ENCODE measurements at regions not wholly inside any gene's neighbourhood (a gene's known extent, or its start where the extent isn't known, plus 50 kb on each side); places are given as distances from the start of the nearest gene placed in this dataset.

GRCh38 chr20:47931002-47931401 lies 145.7 kb upstream of the SULF2 start:
- no peak for DNase-seq (ENCODE audit: low read depth, low spot score)
- POLR2A ChIA-PET, result no interaction called here
- no peak overlapping the region for H3K4me3 ChIP-seq (ENCODE audit: low read depth, low read length)
- no peak for TF ChIP-seq CTCF (IDR thresholded peaks at IDR 0.05; ENCODE audit: insufficient read depth, low read length, missing control alignments)
- CTCF ChIA-PET, result interaction anchor here (0.7 kb wide), 1 partner anchor 267 kb away, joined by 5 read pairs; no protein-coding TSS in a partner anchor

- DNase-seq (ENCODE audit: low read depth, low spot score), result peak; percentile 37
- POLR2A ChIA-PET, result no interaction called here
- TF ChIP-seq CTCF (IDR thresholded peaks at IDR 0.05; ENCODE audit: insufficient read depth, low read length, missing control alignments), result no peak
- CTCF ChIA-PET, result interaction anchor here (0.8 kb wide), 1 partner anchor 691 kb away, joined by 3 read pairs; no protein-coding TSS in a partner anchor
- H3K4me3 ChIP-seq (ENCODE audit: low read depth, low read length), result no peak overlapping the region
Observed at GRCh38 chr20:47929368-47930115, 144.3 kb upstream of the SULF2 start.

GRCh38 chr20:47927944-47928343 lies 142.7 kb upstream of the SULF2 start:
- ChIA-PET CTCF (no interaction called here), POLR2A (no interaction called here)
- TF ChIP-seq CTCF (IDR thresholded peaks at IDR 0.05; ENCODE audit: insufficient read depth, low read length, missing control alignments), result no peak
- no peak for DNase-seq (ENCODE audit: low read depth, low spot score)
- no peak overlapping the region for H3K4me3 ChIP-seq (ENCODE audit: low read depth, low read length)

- DNase-seq (ENCODE audit: low read depth, low spot score), result no peak
- no peak overlapping the region for H3K4me3 ChIP-seq (ENCODE audit: low read depth, low read length)
- TF ChIP-seq CTCF (IDR thresholded peaks at IDR 0.05; ENCODE audit: insufficient read depth, low read length, missing control alignments), result no peak
- ChIA-PET POLR2A (no interaction called here), CTCF (no interaction called here)
Observed at GRCh38 chr20:47927385-47927851, 142.1 kb upstream of the SULF2 start.

- no peak overlapping the region for H3K4me3 ChIP-seq (ENCODE audit: low read depth, low read length)
- no peak for TF ChIP-seq CTCF (IDR thresholded peaks at IDR 0.05; ENCODE audit: insufficient read depth, low read length, missing control alignments)
- ChIA-PET CTCF (no interaction called here), POLR2A (no interaction called here)
- DNase-seq (ENCODE audit: low read depth, low spot score), result no peak
Observed at GRCh38 chr20:47926731-47927130, 141.4 kb upstream of the SULF2 start.

- POLR2A ChIA-PET, result no interaction called here
- CTCF ChIA-PET, result no interaction called here
- DNase-seq (ENCODE audit: low read depth, low spot score), result no peak
- no peak overlapping the region for H3K4me3 ChIP-seq (ENCODE audit: low read depth, low read length)
- TF ChIP-seq CTCF (IDR thresholded peaks at IDR 0.05; ENCODE audit: insufficient read depth, low read length, missing control alignments), result no peak
Observed at GRCh38 chr20:47925593-47925992, 140.3 kb upstream of the SULF2 start.

All from AG04449 (cell line).